ENCODE measurements at regions not wholly inside any gene's neighbourhood (a gene's known extent, or its start where the extent isn't known, plus 50 kb on each side); places are given as distances from the start of the nearest gene placed in this dataset.
"Not testable (repeated sequence)": the region's sequence is repeated elsewhere in the genome, so short reads cannot be mapped to it uniquely, and the experiment has no call there.

- intact Hi-C loops (cut with DNase I; ENCODE audit: low total_unique reads): no loop called here
- TF ChIP-seq POLR2A (IDR thresholded peaks at IDR 0.05): no peak
- no peak for TF ChIP-seq CTCF (IDR thresholded peaks at IDR 0.05)
Measured at GRCh38 chr7:7032221-7032620, 150.1 kb upstream of the C1GALT1 start.

GRCh38 chr7:7035851-7036250 is 146.5 kb upstream of the C1GALT1 start:
- H3K4me3 ChIP-seq: no peak overlapping the region
- intact Hi-C loops (cut with DNase I; ENCODE audit: low total_unique reads): no loop called here
- H3K27me3 ChIP-seq: no peaks in the 10 kb centered on the region
- H3K4me1 ChIP-seq: no peaks in the 10 kb centered on the region
- H3K9me3 ChIP-seq: no peaks in the 10 kb centered on the region
- no peak overlapping the region for H3K27ac ChIP-seq
- TF ChIP-seq POLR2A (IDR thresholded peaks at IDR 0.05) (no peak), CTCF (IDR thresholded peaks at IDR 0.05) (no peak)
- H3K36me3 ChIP-seq: no peaks in the 10 kb centered on the region
- no peak for DNase-seq

More at GRCh38 chr7:7032221-7032620, 150.1 kb upstream of the C1GALT1 start:
- no peaks in the 10 kb centered on the region for H3K36me3 ChIP-seq
- no peaks in the 10 kb centered on the region for H3K4me1 ChIP-seq
- no peak for DNase-seq
- H3K4me3 ChIP-seq: no peak overlapping the region
- no peaks in the 10 kb centered on the region for H3K9me3 ChIP-seq
- H3K27ac ChIP-seq: no peak overlapping the region
- no peaks in the 10 kb centered on the region for H3K27me3 ChIP-seq

- intact Hi-C loops (cut with DNase I; ENCODE audit: low total_unique reads); H3K36me3 ChIP-seq; H3K27ac ChIP-seq; DNase-seq; H3K4me1 ChIP-seq; H3K4me3 ChIP-seq; H3K27me3 ChIP-seq; H3K9me3 ChIP-seq: not testable (repeated sequence)
Measured at GRCh38 chr7:7042286-7042893, 140.0 kb upstream of the C1GALT1 start.

- H3K4me1 ChIP-seq: no peaks in the 10 kb centered on the region
- DNase-seq: no peak
- intact Hi-C loops (cut with DNase I; ENCODE audit: low total_unique reads): no loop called here
- H3K9me3 ChIP-seq: no peaks in the 10 kb centered on the region
- no peaks in the 10 kb centered on the region for H3K27me3 ChIP-seq
- no peak overlapping the region for H3K4me3 ChIP-seq
- no peak overlapping the region for H3K27ac ChIP-seq
- TF ChIP-seq POLR2A (IDR thresholded peaks at IDR 0.05) (no peak), CTCF (IDR thresholded peaks at IDR 0.05) (no peak)
- no peaks in the 10 kb centered on the region for H3K36me3 ChIP-seq
Measured at GRCh38 chr7:7044806-7045205, 137.5 kb upstream of the C1GALT1 start.

GRCh38 chr7:7048213-7048612 is 134.1 kb upstream of the C1GALT1 start:
- Histone ChIP-seq H3K9me3 (no peaks in the 10 kb centered on the region), H3K4me1 (no peaks in the 10 kb centered on the region), H3K36me3 (no peaks in the 10 kb centered on the region), H3K4me3 (no peak overlapping the region), H3K27ac (no peak overlapping the region), H3K27me3 (no peaks in the 10 kb centered on the region)
- TF ChIP-seq POLR2A (IDR thresholded peaks at IDR 0.05) (no peak), CTCF (IDR thresholded peaks at IDR 0.05) (no peak)
- intact Hi-C loops (cut with DNase I; ENCODE audit: low total_unique reads): no loop called here
- DNase-seq: no peak
